ENCODE measurements at regions not wholly inside any gene's neighbourhood (a gene's known extent, or its start where the extent isn't known, plus 50 kb on each side); places are given as distances from the start of the nearest gene placed in this dataset.
"Not testable (repeated sequence)": the region's sequence is repeated elsewhere in the genome, so short reads cannot be mapped to it uniquely, and the experiment has no call there.

- Histone ChIP-seq H3K4me1 (replicated peaks in 1 of 2) (no peaks in the 10 kb centered on the region), H3K36me3 (replicated peaks in 1 of 2) (no peaks in the 10 kb centered on the region), H3K27ac (no peak overlapping the region), H3K4me3 (no peak overlapping the region), H3K9me3 (replicated peaks in 1 of 3) (no peaks in the 10 kb centered on the region), H3K27me3 (no peaks in the 10 kb centered on the region)
- no peak for DNase-seq
- intact Hi-C loops (cut with DNase I): no loop called here
- TF ChIP-seq POLR2A (IDR thresholded peaks at IDR 0.05): no peak
- TF ChIP-seq, protein P1, sequence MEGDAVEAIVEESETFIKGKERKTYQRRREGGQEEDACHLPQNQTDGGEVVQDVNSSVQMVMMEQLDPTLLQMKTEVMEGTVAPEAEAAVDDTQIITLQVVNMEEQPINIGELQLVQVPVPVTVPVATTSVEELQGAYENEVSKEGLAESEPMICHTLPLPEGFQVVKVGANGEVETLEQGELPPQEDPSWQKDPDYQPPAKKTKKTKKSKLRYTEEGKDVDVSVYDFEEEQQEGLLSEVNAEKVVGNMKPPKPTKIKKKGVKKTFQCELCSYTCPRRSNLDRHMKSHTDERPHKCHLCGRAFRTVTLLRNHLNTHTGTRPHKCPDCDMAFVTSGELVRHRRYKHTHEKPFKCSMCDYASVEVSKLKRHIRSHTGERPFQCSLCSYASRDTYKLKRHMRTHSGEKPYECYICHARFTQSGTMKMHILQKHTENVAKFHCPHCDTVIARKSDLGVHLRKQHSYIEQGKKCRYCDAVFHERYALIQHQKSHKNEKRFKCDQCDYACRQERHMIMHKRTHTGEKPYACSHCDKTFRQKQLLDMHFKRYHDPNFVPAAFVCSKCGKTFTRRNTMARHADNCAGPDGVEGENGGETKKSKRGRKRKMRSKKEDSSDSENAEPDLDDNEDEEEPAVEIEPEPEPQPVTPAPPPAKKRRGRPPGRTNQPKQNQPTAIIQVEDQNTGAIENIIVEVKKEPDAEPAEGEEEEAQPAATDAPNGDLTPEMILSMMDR (IDR thresholded peaks at IDR 0.05): no peak
- 50 to 81% (median 65%) methylated on average over 1 of the region's 1 CpG for WGBS, 4 donors
Observed at GRCh38 chr5:108461628-108462367, 79.9 kb upstream of the FBXL17 start.

- Histone ChIP-seq H3K27ac (no peak overlapping the region), H3K9me3 (replicated peaks in 1 of 3) (no peaks in the 10 kb centered on the region), H3K4me1 (replicated peaks in 1 of 2) (no peaks in the 10 kb centered on the region), H3K4me3 (no peak overlapping the region), H3K27me3 (no peaks in the 10 kb centered on the region), H3K36me3 (replicated peaks in 1 of 2) (no peaks in the 10 kb centered on the region)
- intact Hi-C loops (cut with DNase I): no loop called here
- no peak for TF ChIP-seq POLR2A (IDR thresholded peaks at IDR 0.05)
- TF ChIP-seq, protein P1 (IDR thresholded peaks at IDR 0.05): no peak
- WGBS, 4 donors: 68 to 75% (median 73%) methylated on average over 2 of the region's 2 CpGs
- no peak for DNase-seq
Observed at GRCh38 chr5:108459769-108460168, 77.9 kb upstream of the FBXL17 start.

GRCh38 chr5:108451269-108451668 lies 69.4 kb upstream of the FBXL17 start:
- intact Hi-C loops (cut with DNase I): no loop called here
- Histone ChIP-seq H3K9me3 (replicated peaks in 1 of 3) (no peaks in the 10 kb centered on the region), H3K27ac (no peak overlapping the region), H3K36me3 (replicated peaks in 1 of 2) (no peaks in the 10 kb centered on the region), H3K4me3 (no peak overlapping the region), H3K4me1 (replicated peaks in 1 of 2) (no peaks in the 10 kb centered on the region), H3K27me3 (no peaks in the 10 kb centered on the region)
- TF ChIP-seq POLR2A (IDR thresholded peaks at IDR 0.05): no peak
- TF ChIP-seq, protein P1 (IDR thresholded peaks at IDR 0.05): no peak
- no peak for DNase-seq

- H3K9me3 ChIP-seq (replicated peaks in 1 of 3); H3K27me3 ChIP-seq; H3K27ac ChIP-seq; DNase-seq; H3K4me1 ChIP-seq (replicated peaks in 1 of 2); H3K4me3 ChIP-seq; H3K36me3 ChIP-seq (replicated peaks in 1 of 2); intact Hi-C loops (cut with DNase I): not testable (repeated sequence)
- WGBS, 4 donors: 90 to 98% (median 93%) methylated on average over 3 of the region's 3 CpGs
Observed at GRCh38 chr5:108444130-108444529, 62.2 kb upstream of the FBXL17 start.

DNA sequence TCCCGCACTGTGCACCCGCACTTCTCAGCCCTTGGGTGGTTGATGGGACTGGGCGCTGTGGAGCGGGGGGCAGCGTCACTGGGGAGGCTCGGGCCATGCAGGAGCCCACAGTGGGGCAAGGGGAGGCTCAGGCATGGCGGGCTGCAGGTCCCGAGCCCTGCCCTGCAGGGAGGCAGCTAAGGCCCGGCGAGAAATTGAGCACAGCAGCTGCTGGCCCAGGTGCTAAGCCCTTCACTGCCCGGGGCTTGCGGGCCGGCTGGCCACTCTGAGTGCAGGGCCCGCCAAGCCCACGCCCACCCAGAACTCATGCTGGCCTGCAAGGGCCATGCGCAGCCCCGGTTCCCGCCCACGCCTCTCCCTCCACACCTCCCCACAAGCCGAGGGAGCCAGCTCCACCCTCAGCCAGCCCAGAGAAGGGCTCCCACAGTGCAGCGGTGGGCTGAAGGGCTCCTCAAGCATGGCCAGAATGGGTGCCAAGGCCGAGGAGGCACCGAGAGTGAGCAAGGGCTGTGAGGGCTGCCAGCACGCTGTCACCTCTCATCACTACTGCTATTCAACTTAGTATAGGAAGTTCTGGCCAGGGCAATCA lies 60.3 kb upstream of the FBXL17 start:
- intact Hi-C loops (cut with DNase I): not testable (repeated sequence)

More for the DNA sequence above, 60.3 kb upstream of the FBXL17 start:
- H3K4me3 ChIP-seq; DNase-seq; H3K9me3 ChIP-seq (replicated peaks in 1 of 3); H3K27ac ChIP-seq; H3K36me3 ChIP-seq (replicated peaks in 1 of 2); H3K4me1 ChIP-seq (replicated peaks in 1 of 2); H3K27me3 ChIP-seq: not testable (repeated sequence)
- 87 to 90% (median 88%) methylated on average over 3 to 24 of the region's 24 CpGs for WGBS, 4 donors
